ENCODE measurements at regions not wholly inside any gene's neighbourhood (a gene's known extent, or its start where the extent isn't known, plus 50 kb on each side); places are given as distances from the start of the nearest gene placed in this dataset.

DNA sequence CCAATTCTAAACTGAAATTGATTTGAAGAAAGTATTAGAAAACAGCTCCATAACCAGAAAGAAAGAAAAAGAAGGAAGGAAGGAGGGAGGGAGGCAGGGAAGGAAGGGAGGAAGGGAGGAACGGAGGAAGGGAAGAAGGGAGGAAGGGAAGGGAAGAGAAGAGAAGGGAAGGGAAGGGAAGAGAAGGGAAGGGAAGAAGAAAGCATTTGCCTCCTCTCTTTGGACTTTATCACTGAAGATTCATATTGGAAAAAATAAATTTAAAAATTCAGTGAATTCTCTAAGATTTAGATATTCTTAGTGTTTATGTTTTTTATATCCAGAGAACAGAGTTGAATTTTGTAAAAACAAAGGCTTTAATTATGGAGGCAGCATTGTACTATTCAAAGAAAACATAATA is 68.5 kb upstream of the NXT1 start:
- no peak for DNase-seq (ENCODE audit: low read depth)
- no peak overlapping the region for H3K4me3 ChIP-seq (replicated peaks; ENCODE audit: low read depth, low read length)
- TF ChIP-seq, protein P1, sequence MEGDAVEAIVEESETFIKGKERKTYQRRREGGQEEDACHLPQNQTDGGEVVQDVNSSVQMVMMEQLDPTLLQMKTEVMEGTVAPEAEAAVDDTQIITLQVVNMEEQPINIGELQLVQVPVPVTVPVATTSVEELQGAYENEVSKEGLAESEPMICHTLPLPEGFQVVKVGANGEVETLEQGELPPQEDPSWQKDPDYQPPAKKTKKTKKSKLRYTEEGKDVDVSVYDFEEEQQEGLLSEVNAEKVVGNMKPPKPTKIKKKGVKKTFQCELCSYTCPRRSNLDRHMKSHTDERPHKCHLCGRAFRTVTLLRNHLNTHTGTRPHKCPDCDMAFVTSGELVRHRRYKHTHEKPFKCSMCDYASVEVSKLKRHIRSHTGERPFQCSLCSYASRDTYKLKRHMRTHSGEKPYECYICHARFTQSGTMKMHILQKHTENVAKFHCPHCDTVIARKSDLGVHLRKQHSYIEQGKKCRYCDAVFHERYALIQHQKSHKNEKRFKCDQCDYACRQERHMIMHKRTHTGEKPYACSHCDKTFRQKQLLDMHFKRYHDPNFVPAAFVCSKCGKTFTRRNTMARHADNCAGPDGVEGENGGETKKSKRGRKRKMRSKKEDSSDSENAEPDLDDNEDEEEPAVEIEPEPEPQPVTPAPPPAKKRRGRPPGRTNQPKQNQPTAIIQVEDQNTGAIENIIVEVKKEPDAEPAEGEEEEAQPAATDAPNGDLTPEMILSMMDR (IDR thresholded peaks at IDR 0.05; ENCODE audit: low read length, missing control alignments), result no peak

DNA sequence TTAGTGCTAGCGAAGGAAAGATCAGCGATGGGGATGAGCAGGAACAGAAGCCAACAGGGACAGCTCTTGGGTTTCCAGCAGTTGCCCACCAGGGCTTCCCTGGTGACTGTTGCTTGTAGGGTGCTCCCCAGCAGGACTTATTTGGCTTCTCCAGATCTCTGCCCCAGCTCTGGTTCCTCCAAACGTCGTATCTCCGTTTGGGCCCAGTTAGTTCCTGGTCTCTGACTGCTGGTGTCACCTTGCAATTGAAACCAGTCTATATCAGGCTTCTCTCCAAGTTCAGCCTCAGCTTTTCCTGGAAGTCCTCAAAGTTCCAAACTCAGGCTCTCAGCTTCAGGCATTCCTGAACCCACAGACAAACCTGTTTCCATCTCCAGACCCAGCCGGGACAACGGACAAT is 70.8 kb upstream of the NXT1 start:
- no peak for DNase-seq (ENCODE audit: low read depth)
- TF ChIP-seq, protein P1 (IDR thresholded peaks at IDR 0.05; ENCODE audit: low read length, missing control alignments), result no peak
- no peak overlapping the region for H3K4me3 ChIP-seq (replicated peaks; ENCODE audit: low read depth, low read length)

DNA sequence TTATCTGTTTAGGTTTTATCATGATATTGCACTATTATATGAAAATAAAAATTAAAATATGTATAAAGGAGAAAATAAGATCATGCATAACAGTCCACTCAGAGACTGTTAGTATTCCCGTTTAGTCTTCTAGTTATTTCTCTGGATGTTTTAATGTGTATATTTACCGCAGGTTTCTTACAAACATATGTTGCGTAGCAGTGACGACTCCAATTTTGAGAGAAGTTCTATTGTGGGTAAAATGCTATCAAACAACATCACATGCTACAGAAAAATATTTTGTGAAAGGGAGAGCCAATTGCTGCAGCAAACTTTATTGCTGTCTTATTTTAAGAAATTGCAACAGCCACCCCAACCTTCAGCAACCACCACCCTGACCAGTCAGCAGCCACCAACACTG is 72.4 kb upstream of the NXT1 start:
- H3K4me3 ChIP-seq (replicated peaks; ENCODE audit: low read depth, low read length), result no peak overlapping the region
- no peak for DNase-seq (ENCODE audit: low read depth)
- TF ChIP-seq, protein P1 (IDR thresholded peaks at IDR 0.05; ENCODE audit: low read length, missing control alignments), result no peak

DNA sequence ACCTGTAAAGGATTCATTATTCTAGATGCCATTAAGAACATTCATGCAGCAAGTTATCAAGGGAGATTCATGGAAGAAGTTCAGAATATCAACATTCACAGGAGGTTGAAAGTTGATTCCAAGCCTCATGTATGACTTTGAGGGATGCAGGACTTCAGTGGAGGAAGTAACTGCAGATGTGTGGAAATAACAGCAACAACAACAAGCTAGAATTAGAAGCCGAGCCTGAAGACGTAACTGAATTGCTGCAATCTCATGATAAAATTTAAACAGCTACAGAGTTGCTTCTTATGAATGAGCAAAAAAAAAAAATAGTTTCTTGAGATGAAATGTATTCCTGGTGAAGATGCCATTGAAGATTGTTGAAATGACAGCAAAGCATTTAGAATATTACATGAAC is 73.3 kb upstream of the NXT1 start:
- no peak for DNase-seq (ENCODE audit: low read depth)
- TF ChIP-seq, protein P1 (IDR thresholded peaks at IDR 0.05; ENCODE audit: low read length, missing control alignments), result no peak
- H3K4me3 ChIP-seq (replicated peaks; ENCODE audit: low read depth, low read length), result no peak overlapping the region

DNA sequence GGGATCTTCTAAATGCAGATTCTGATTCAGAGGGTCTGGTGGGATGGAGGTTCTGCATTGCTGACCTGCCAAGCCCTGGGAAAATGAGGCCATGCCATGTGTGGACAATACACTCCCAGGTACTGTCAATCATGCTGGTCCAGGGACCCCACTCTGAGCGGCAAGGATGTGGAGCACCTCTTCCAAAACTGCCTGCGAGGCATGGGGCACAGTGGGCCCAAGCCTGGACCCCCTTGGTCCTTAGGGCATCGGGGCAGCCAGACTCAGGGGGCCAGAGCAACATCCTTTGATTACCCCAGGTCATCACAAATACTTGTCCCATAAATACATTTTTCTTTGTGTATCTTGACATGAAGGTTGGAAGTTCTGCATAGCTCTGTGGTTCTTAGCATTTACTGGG is 76.8 kb upstream of the NXT1 start:
- TF ChIP-seq, protein P1 (IDR thresholded peaks at IDR 0.05; ENCODE audit: low read length, missing control alignments), result no peak
- no peak for DNase-seq (ENCODE audit: low read depth)
- no peak overlapping the region for H3K4me3 ChIP-seq (replicated peaks; ENCODE audit: low read depth, low read length)

DNA sequence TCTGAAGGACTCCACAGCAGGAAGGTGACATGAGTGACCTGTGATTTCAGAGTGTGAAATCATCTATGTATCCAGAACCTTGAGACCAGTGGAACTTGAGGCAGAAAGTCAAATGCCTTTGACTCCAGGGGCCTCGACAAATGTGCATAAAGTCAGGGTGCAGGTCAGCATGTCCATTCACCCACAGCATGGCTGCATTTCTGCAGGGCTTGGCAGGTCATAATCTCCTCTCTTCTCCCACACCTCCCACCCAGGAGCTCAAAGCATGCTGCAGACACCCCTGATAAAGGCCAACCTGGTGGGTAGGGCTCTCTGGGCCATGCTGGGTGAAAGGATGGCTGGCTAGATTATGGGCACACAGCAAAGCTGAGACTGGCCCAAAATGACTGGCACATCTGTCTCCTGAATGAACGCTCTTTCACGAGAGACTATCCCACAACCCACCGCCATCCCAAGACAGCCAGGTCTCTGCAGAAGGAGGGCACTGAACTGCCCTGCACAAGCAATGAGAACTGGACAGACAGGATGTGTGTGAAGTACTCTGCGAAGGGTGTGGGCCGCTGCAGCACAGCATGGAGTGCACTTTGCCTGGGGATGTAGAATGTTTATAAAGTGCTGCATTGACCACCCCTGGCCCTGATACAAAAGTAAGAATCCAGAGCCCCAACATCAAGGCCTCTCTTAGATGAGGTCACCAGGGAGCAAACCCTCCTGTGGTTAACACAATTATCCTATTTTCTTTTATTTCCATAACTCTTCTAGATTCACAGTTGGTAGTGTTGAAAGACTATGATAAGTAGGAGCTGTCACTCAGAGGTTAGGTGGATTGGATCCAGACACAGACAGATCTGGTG is 78.2 kb upstream of the NXT1 start:
- no peak overlapping the region for H3K4me3 ChIP-seq (replicated peaks; ENCODE audit: low read depth, low read length)
- TF ChIP-seq, protein P1 (IDR thresholded peaks at IDR 0.05; ENCODE audit: low read length, missing control alignments), result no peak
- no peak for DNase-seq (ENCODE audit: low read depth)

Data from fibroblast of pulmonary artery (primary cell).